ENCODE measurements at regions not wholly inside any gene's neighbourhood (a gene's known extent, or its start where the extent isn't known, plus 50 kb on each side); places are given as distances from the start of the nearest gene placed in this dataset.

GRCh38 chr3:168524129-168524528 lies 428.4 kb upstream of the GOLIM4 start:
- Histone ChIP-seq H3K9me2 (ENCODE audit: insufficient read depth) (no peaks in the 10 kb centered on the region), H3K9ac (no peak overlapping the region), H3K4me1 (ENCODE audit: insufficient read depth) (no peaks in the 10 kb centered on the region), H3K36me3 (ENCODE audit: low read depth) (no peaks in the 10 kb centered on the region), H3K27me3 (replicated peaks; ENCODE audit: insufficient read depth) (no peaks in the 10 kb centered on the region), H3F3A (ENCODE audit: insufficient read depth) (no peaks in the 10 kb centered on the region), H4K20me1 (ENCODE audit: insufficient read depth) (no peaks in the 10 kb centered on the region), H3K4me2 (ENCODE audit: unreplicated experiment) (no peak overlapping the region), H3K79me2 (ENCODE audit: insufficient read depth) (no peaks in the 10 kb centered on the region), H3K9me3 (ENCODE audit: low read depth) (no peaks in the 10 kb centered on the region), H2AFZ (no peak overlapping the region), H3K27ac (no peak overlapping the region), H3K4me3 (no peak overlapping the region)
- DNase-seq = no peak
- in situ Hi-C loops (cut with MboI) = no loop called here
- no peak for TF ChIP-seq EZH2 (IDR thresholded peaks at IDR 0.05; ENCODE audit: insufficient read depth, poor library complexity, severe bottlenecking)
- TF ChIP-seq EZH2phosphoT487 (IDR thresholded peaks at IDR 0.05; ENCODE audit: insufficient read depth, low read depth) = no peak
- 41 to 47% methylated on average over 1 of the region's 1 CpG for WGBS, 2 experiments (ENCODE audit: low coverage in 1 of 2, low lambda C conversion rate in 2 of 2, missing lambda C conversion rate in 2 of 2)

- in situ Hi-C loops (cut with MboI) = loop anchor here (10.0 kb wide), 1 partner anchor 327 kb away; no protein-coding TSS in a partner anchor
- H3K9me2 ChIP-seq (ENCODE audit: insufficient read depth) = no peaks in the 10 kb centered on the region
- no peaks in the 10 kb centered on the region for H3K4me1 ChIP-seq (ENCODE audit: insufficient read depth)
- H3K9ac ChIP-seq = no peak overlapping the region
- TF ChIP-seq EZH2phosphoT487 (IDR thresholded peaks at IDR 0.05; ENCODE audit: insufficient read depth, low read depth) (no peak), EZH2 (IDR thresholded peaks at IDR 0.05; ENCODE audit: insufficient read depth, poor library complexity, severe bottlenecking) (no peak)
- H3K79me2 ChIP-seq (ENCODE audit: insufficient read depth) = no peaks in the 10 kb centered on the region
- no peaks in the 10 kb centered on the region for H3K9me3 ChIP-seq (ENCODE audit: low read depth)
- H3K36me3 ChIP-seq (ENCODE audit: low read depth) = no peaks in the 10 kb centered on the region
- 53 to 59% methylated on average over 14 of the region's 14 CpGs for WGBS, 2 experiments (ENCODE audit: low coverage in 1 of 2, low lambda C conversion rate in 2 of 2, missing lambda C conversion rate in 2 of 2)
- no peak overlapping the region for H2AFZ ChIP-seq
- no peak overlapping the region for H3K4me3 ChIP-seq
- no peaks in the 10 kb centered on the region for H4K20me1 ChIP-seq (ENCODE audit: insufficient read depth)
- H3K4me2 ChIP-seq (ENCODE audit: unreplicated experiment) = no peak overlapping the region
- no peak overlapping the region for H3K27ac ChIP-seq
- no peaks in the 10 kb centered on the region for H3F3A ChIP-seq (ENCODE audit: insufficient read depth)
- no peaks in the 10 kb centered on the region for H3K27me3 ChIP-seq (replicated peaks; ENCODE audit: insufficient read depth)
- DNase-seq = no peak
Measured at GRCh38 chr3:168517249-168518071, 421.7 kb upstream of the GOLIM4 start.

- no peaks in the 10 kb centered on the region for H4K20me1 ChIP-seq (ENCODE audit: insufficient read depth)
- no peaks in the 10 kb centered on the region for H3K79me2 ChIP-seq (ENCODE audit: insufficient read depth)
- no peaks in the 10 kb centered on the region for H3K9me3 ChIP-seq (ENCODE audit: low read depth)
- no peaks in the 10 kb centered on the region for H3K4me1 ChIP-seq (ENCODE audit: insufficient read depth)
- H3K4me2 ChIP-seq (ENCODE audit: unreplicated experiment) = no peak overlapping the region
- H3K27ac ChIP-seq = no peak overlapping the region
- in situ Hi-C loops (cut with MboI) = loop anchor here (10.0 kb wide), 1 partner anchor 331 kb away; no protein-coding TSS in a partner anchor
- H3F3A ChIP-seq (ENCODE audit: insufficient read depth) = no peaks in the 10 kb centered on the region
- no peak overlapping the region for H3K9ac ChIP-seq
- H3K9me2 ChIP-seq (ENCODE audit: insufficient read depth) = no peaks in the 10 kb centered on the region
- no peaks in the 10 kb centered on the region for H3K27me3 ChIP-seq (replicated peaks; ENCODE audit: insufficient read depth)
- no peak for DNase-seq
- H3K36me3 ChIP-seq (ENCODE audit: low read depth) = no peaks in the 10 kb centered on the region
- no peak overlapping the region for H3K4me3 ChIP-seq
- H2AFZ ChIP-seq = no peak overlapping the region
- TF ChIP-seq EZH2 (IDR thresholded peaks at IDR 0.05; ENCODE audit: insufficient read depth, poor library complexity, severe bottlenecking) (no peak), EZH2phosphoT487 (IDR thresholded peaks at IDR 0.05; ENCODE audit: insufficient read depth, low read depth) (no peak)
Measured at GRCh38 chr3:168514252-168514651, 418.5 kb upstream of the GOLIM4 start.

GRCh38 chr3:168512802-168513201 lies 417.1 kb upstream of the GOLIM4 start:
- H3K4me3 ChIP-seq = no peak overlapping the region
- no peaks in the 10 kb centered on the region for H3F3A ChIP-seq (ENCODE audit: insufficient read depth)
- H3K4me1 ChIP-seq (ENCODE audit: insufficient read depth) = no peaks in the 10 kb centered on the region
- H3K27ac ChIP-seq = no peak overlapping the region
- H3K9me3 ChIP-seq (ENCODE audit: low read depth) = no peaks in the 10 kb centered on the region
- H3K36me3 ChIP-seq (ENCODE audit: low read depth) = no peaks in the 10 kb centered on the region
- DNase-seq = no peak
- H3K79me2 ChIP-seq (ENCODE audit: insufficient read depth) = no peaks in the 10 kb centered on the region
- TF ChIP-seq EZH2 (IDR thresholded peaks at IDR 0.05; ENCODE audit: insufficient read depth, poor library complexity, severe bottlenecking) (no peak), EZH2phosphoT487 (IDR thresholded peaks at IDR 0.05; ENCODE audit: insufficient read depth, low read depth) (no peak)
- 76 to 79% methylated on average over 1 of the region's 1 CpG for WGBS, 2 experiments (ENCODE audit: low coverage in 1 of 2, low lambda C conversion rate in 2 of 2, missing lambda C conversion rate in 2 of 2)
- in situ Hi-C loops (cut with MboI) = loop anchor here (10.0 kb wide), 1 partner anchor 332 kb away; no protein-coding TSS in a partner anchor
- no peak overlapping the region for H3K9ac ChIP-seq
- no peaks in the 10 kb centered on the region for H4K20me1 ChIP-seq (ENCODE audit: insufficient read depth)
- no peak overlapping the region for H3K4me2 ChIP-seq (ENCODE audit: unreplicated experiment)
- H3K9me2 ChIP-seq (ENCODE audit: insufficient read depth) = no peaks in the 10 kb centered on the region
- no peaks in the 10 kb centered on the region for H3K27me3 ChIP-seq (replicated peaks; ENCODE audit: insufficient read depth)
- H2AFZ ChIP-seq = no peak overlapping the region

All from GM23248 (cell line).